CD14-positive monocyte (primary cell): ENCODE measurements at regions not wholly inside any gene's neighbourhood (a gene's known extent, or its start where the extent isn't known, plus 50 kb on each side); places are given as distances from the start of the nearest gene placed in this dataset.

Experiments
- DNase-seq, 3 donors: peaks; one replicate each; pipeline ENCODE4 v3.0.0-alpha.2; 2011 to 2022
- H2AFZ ChIP-seq: 2 replicates; pipeline ENCODE4 v1.6.0; 2012; ENCODE audit warnings: mild to moderate bottlenecking, low read depth, low read length, inconsistent platforms; ENCODE audit not compliant: insufficient read depth, poor library complexity, severe bottlenecking
- H3K27ac ChIP-seq, 2 donors: 1 replicate in 1 of 2; 2 replicates in 1 of 2; pipeline ENCODE4 v1.5.1; 2012 to 2013; ENCODE audit warnings: low read length in 2 of 2, control low read depth in 1 of 2, inconsistent platforms in 1 of 2, low read depth in 1 of 2, mild to moderate bottlenecking in 1 of 2
- H3K27me3 ChIP-seq, 2 donors: one replicate each; pipeline versions ENCODE4 v1.6.0 to v1.6.1; 2011 to 2013; ENCODE audit warnings: low read length in 2 of 2; ENCODE audit not compliant: control insufficient read depth in 2 of 2, insufficient read depth in 2 of 2
- H3K36me3 ChIP-seq, 2 donors: replicated peaks in 1 of 2; 1 replicate in 1 of 2; 2 replicates in 1 of 2; pipeline versions ENCODE4 v1.5.1 to v1.6.1; 2012 to 2013; ENCODE audit warnings: low read length in 2 of 2, control low read depth in 1 of 2, inconsistent platforms in 1 of 2, mild to moderate bottlenecking in 1 of 2; ENCODE audit not compliant: insufficient read depth in 2 of 2, control insufficient read depth in 1 of 2
- H3K4me1 ChIP-seq, 2 donors: 1 replicate in 1 of 2; 2 replicates in 1 of 2; pipeline versions ENCODE4 v1.5.1 to v1.6.1; 2012 to 2013; ENCODE audit warnings: low read length in 2 of 2, control low read depth in 1 of 2, inconsistent platforms in 1 of 2, mild to moderate bottlenecking in 1 of 2, moderate library complexity in 1 of 2; ENCODE audit not compliant: insufficient read depth in 2 of 2, control insufficient read depth in 1 of 2
- H3K4me2 ChIP-seq: replicated peaks from 2 replicates; pipeline ENCODE3; 2012; ENCODE audit warnings: low read length, moderate library complexity, mild to moderate bottlenecking; ENCODE audit not compliant: poor library complexity, severe bottlenecking; ENCODE audit errors: extremely low read depth
- H3K4me3 ChIP-seq, 3 experiments: fragments of 200-600 bp in 1 of 3; sonication (generic) in 1 of 3; replicated peaks in 1 of 3; 1 replicate in 2 of 3; 2 replicates in 1 of 3; pipeline ENCODE4 v1.5.1; 2011 to 2013; ENCODE audit warnings: low read length in 3 of 3, mild to moderate bottlenecking in 3 of 3, control low read depth in 2 of 3, low read depth in 2 of 3, inconsistent platforms in 1 of 3, moderate library complexity in 1 of 3
- H3K79me2 ChIP-seq: 2 replicates; pipeline ENCODE4 v1.6.0; 2012; ENCODE audit warnings: mild to moderate bottlenecking, control low read depth, inconsistent platforms, low read length, moderate library complexity; ENCODE audit not compliant: insufficient read depth
- H3K9ac ChIP-seq: 2 replicates; pipeline ENCODE4 v1.6.0; 2017; ENCODE audit warnings: low read length, mild to moderate bottlenecking; ENCODE audit not compliant: insufficient read depth, poor library complexity, severe bottlenecking
- H3K9me3 ChIP-seq, 2 donors: replicated peaks in 1 of 2; 1 replicate in 1 of 2; 2 replicates in 1 of 2; pipeline versions ENCODE4 v1.5.1 to v1.6.1; 2012 to 2013; ENCODE audit warnings: low read length in 2 of 2, control low read depth in 1 of 2; ENCODE audit not compliant: control insufficient read depth in 1 of 2, insufficient read depth in 1 of 2
- H4K20me1 ChIP-seq: 2 replicates; pipeline ENCODE4 v1.6.0; 2012; ENCODE audit warnings: mild to moderate bottlenecking, low read length, control low read depth, moderate library complexity; ENCODE audit not compliant: insufficient read depth
- H3K27ac Mint-ChIP-seq, 7 donors: one replicate each; pipeline ENCODE4 v1.8.0; 2020; ENCODE audit warnings: mild to moderate bottlenecking in 7 of 7, mixed read lengths in 7 of 7, moderate library complexity in 6 of 7, inconsistent platforms in 2 of 7
- H3K27me3 Mint-ChIP-seq, 3 donors: one replicate each; pipeline ENCODE4 v1.8.0; 2021 to 2022; ENCODE audit warnings: low read depth in 3 of 3, mild to moderate bottlenecking in 3 of 3, mixed read lengths in 3 of 3, moderate library complexity in 3 of 3, inconsistent platforms in 1 of 3
- H3K36me3 Mint-ChIP-seq, 2 donors: one replicate each; pipeline ENCODE4 v1.8.0; 2020; ENCODE audit warnings: mixed read lengths in 2 of 2, inconsistent platforms in 1 of 2, mild to moderate bottlenecking in 1 of 2
- H3K4me1 Mint-ChIP-seq: one replicate; pipeline ENCODE4 v1.8.0; 2020; ENCODE audit warnings: mild to moderate bottlenecking, mixed read lengths
- H3K4me3 Mint-ChIP-seq, 2 donors: one replicate each; pipeline ENCODE4 v1.8.0; 2020; ENCODE audit warnings: mild to moderate bottlenecking in 2 of 2, mixed read lengths in 2 of 2, moderate library complexity in 1 of 2
- H3K9me3 Mint-ChIP-seq, 7 donors: one replicate each; pipeline ENCODE4 v1.8.0; 2020 to 2022; ENCODE audit warnings: mixed read lengths in 7 of 7, mild to moderate bottlenecking in 6 of 7, moderate library complexity in 6 of 7, inconsistent platforms in 2 of 7
- CTCF ChIP-seq: fragments of 200-600 bp; IDR thresholded peaks from one replicate; pipeline ENCODE4 v1.8.0; 2022; ENCODE audit warnings: antibody characterized with exemption, mild to moderate bottlenecking
- WGBS: methylation state at CpG from one replicate; pipeline ENCODE4 v1.1.5; 2013; ENCODE audit warnings: missing lambda C conversion rate; ENCODE audit not compliant: insufficient coverage; 5-methylcytosine and 5-hydroxymethylcytosine counted together
- intact Hi-C, 2 donors: fragments of 100-400 bp; cut with micrococcal nuclease; formaldehyde crosslinking; loops; one replicate each; pipeline versions ENCODE4 v1.15.0 to v1.15.1; 2023

- H2AFZ ChIP-seq, result no peak overlapping the region
- no peak overlapping the region for H3K9ac ChIP-seq
- no peaks in the 10 kb centered on the region for H3K79me2 ChIP-seq
- no peaks in the 10 kb centered on the region for H3K4me1 ChIP-seq
- no peak overlapping the region for H3K27ac ChIP-seq
- H3K9me3 ChIP-seq, result peaks cover 0 to 3% of the 10 kb centered on the region in 2 donors
- Mint-ChIP-seq H3K27ac (peak overlapping the region in 1 of 7 donors; percentile 64), H3K27me3 (no peaks in the 10 kb centered on the region), H3K4me1 (no peaks in the 10 kb centered on the region), H3K36me3 (no peaks in the 10 kb centered on the region), H3K4me3 (no peak overlapping the region), H3K9me3 (peaks cover 0 to 10% (median 2%) of the 10 kb centered on the region in 7 donors)
- TF ChIP-seq CTCF, result no peak
- no peaks in the 10 kb centered on the region for H4K20me1 ChIP-seq
- H3K4me3 ChIP-seq, result no peak overlapping the region
- H3K36me3 ChIP-seq, result no peaks in the 10 kb centered on the region
- DNase-seq, result no peak
- intact Hi-C loops, result no loop called here
- no peak overlapping the region for H3K4me2 ChIP-seq
- 93% methylated on average over 3 of the region's 3 CpGs for WGBS
- H3K27me3 ChIP-seq, result no peaks in the 10 kb centered on the region
Measured at GRCh38 chr13:106104281-106104901, 431.1 kb downstream of the EFNB2 start.

- no peak overlapping the region for H2AFZ ChIP-seq
- no peaks in the 10 kb centered on the region for H3K4me1 ChIP-seq
- no peaks in the 10 kb centered on the region for H4K20me1 ChIP-seq
- Mint-ChIP-seq H3K27ac (no peak overlapping the region), H3K36me3 (no peaks in the 10 kb centered on the region), H3K9me3 (peaks cover 0 to 10% (median 2%) of the 10 kb centered on the region in 7 donors), H3K27me3 (no peaks in the 10 kb centered on the region), H3K4me3 (no peak overlapping the region), H3K4me1 (no peaks in the 10 kb centered on the region)
- H3K9me3 ChIP-seq, result peaks cover 0 to 3% of the 10 kb centered on the region in 2 donors
- H3K79me2 ChIP-seq, result no peaks in the 10 kb centered on the region
- intact Hi-C loops, result no loop called here
- TF ChIP-seq CTCF, result no peak
- H3K27me3 ChIP-seq, result no peaks in the 10 kb centered on the region
- 92% methylated on average over 10 of the region's 10 CpGs for WGBS
- H3K9ac ChIP-seq, result no peak overlapping the region
- no peaks in the 10 kb centered on the region for H3K36me3 ChIP-seq
- no peak overlapping the region for H3K27ac ChIP-seq
- no peak for DNase-seq
- H3K4me2 ChIP-seq, result no peak overlapping the region
- H3K4me3 ChIP-seq, result no peak overlapping the region
Measured at GRCh38 chr13:106103779-106104178, 431.7 kb downstream of the EFNB2 start.
